Lung (tissue), 11 donors: ENCODE measurements at regions not wholly inside any gene's neighbourhood (a gene's known extent, or its start where the extent isn't known, plus 50 kb on each side); places are given as distances from the start of the nearest gene placed in this dataset.
A peak's percentile ranks its signal among the peaks of the same experiment; 100 is the strongest.
"Not testable (repeated sequence)": the region's sequence is repeated elsewhere in the genome, so short reads cannot be mapped to it uniquely, and the experiment has no call there.

Source experiments
- ATAC-seq: fragments of 200-7000 bp; cut with Tn5 transposase; one replicate; pipeline ENCODE4 v1.9.1; 2020; ENCODE audit warnings: moderate number of reproducible peaks; ENCODE audit not compliant: insufficient read depth, low FRiP score
- DNase-seq, 3 donors: peaks; one replicate each; pipeline ENCODE4 v3.0.0-alpha.2; 2013 to 2017
- H3K27ac ChIP-seq, 2 donors: one replicate each; pipeline ENCODE4 v1.5.1; 2013; ENCODE audit warnings: mild to moderate bottlenecking in 2 of 2, moderate library complexity in 2 of 2, control low read depth in 1 of 2, inconsistent platforms in 1 of 2, low read depth in 1 of 2, low read length in 1 of 2
- H3K27me3 ChIP-seq, 3 donors: one replicate each; pipeline ENCODE4 v1.5.1; 2013; ENCODE audit warnings: low read length in 2 of 3; ENCODE audit not compliant: control insufficient read depth in 3 of 3, insufficient read depth in 3 of 3
- H3K36me3 ChIP-seq, 4 donors: one replicate each; pipeline ENCODE4 v1.5.1; 2013; ENCODE audit warnings: low read length in 4 of 4, mild to moderate bottlenecking in 1 of 4, moderate library complexity in 1 of 4; ENCODE audit not compliant: control insufficient read depth in 4 of 4, insufficient read depth in 4 of 4
- H3K4me1 ChIP-seq, 5 donors: one replicate each; pipeline ENCODE4 v1.5.1; 2013; ENCODE audit warnings: low read length in 5 of 5, mild to moderate bottlenecking in 2 of 5, moderate library complexity in 1 of 5; ENCODE audit not compliant: control insufficient read depth in 5 of 5, insufficient read depth in 5 of 5
- H3K4me3 ChIP-seq: one replicate; pipeline ENCODE4 v1.5.1; 2013; ENCODE audit warnings: mild to moderate bottlenecking, control low read depth, moderate library complexity
- H3K9ac ChIP-seq, 2 donors: one replicate each; pipeline ENCODE4 v1.5.1; 2013; ENCODE audit warnings: low read length in 2 of 2, control low read depth in 1 of 2; ENCODE audit not compliant: insufficient read depth in 1 of 2
- H3K9me3 ChIP-seq, 4 donors: one replicate each; pipeline ENCODE4 v1.5.1; 2013; ENCODE audit warnings: low read length in 3 of 4, mild to moderate bottlenecking in 1 of 4, moderate library complexity in 1 of 4; ENCODE audit not compliant: control insufficient read depth in 4 of 4, insufficient read depth in 3 of 4
- WGBS, 2 donors: extraction: QIAGEN DNeasy Blood & Tissue Kit; methylation state at CpG; one replicate each; pipeline ENCODE4 v1.1.7; 2013; 5-methylcytosine and 5-hydroxymethylcytosine counted together
- TF ChIP-seq, protein P1 (sequence below): IDR thresholded peaks from 2 replicates; pipeline ENCODE4 v1.5.1; 2012; ENCODE audit warnings: mild to moderate bottlenecking; ENCODE audit errors: control extremely low read depth, extremely low read depth
- donor health status: control.
- donor health status: control.
- donor health status: Bipolar disorder and iron deficiency.
- donor health status: healthy.
- donor health status: DM: yes; HTN: yes; CAD: no.

DNA sequence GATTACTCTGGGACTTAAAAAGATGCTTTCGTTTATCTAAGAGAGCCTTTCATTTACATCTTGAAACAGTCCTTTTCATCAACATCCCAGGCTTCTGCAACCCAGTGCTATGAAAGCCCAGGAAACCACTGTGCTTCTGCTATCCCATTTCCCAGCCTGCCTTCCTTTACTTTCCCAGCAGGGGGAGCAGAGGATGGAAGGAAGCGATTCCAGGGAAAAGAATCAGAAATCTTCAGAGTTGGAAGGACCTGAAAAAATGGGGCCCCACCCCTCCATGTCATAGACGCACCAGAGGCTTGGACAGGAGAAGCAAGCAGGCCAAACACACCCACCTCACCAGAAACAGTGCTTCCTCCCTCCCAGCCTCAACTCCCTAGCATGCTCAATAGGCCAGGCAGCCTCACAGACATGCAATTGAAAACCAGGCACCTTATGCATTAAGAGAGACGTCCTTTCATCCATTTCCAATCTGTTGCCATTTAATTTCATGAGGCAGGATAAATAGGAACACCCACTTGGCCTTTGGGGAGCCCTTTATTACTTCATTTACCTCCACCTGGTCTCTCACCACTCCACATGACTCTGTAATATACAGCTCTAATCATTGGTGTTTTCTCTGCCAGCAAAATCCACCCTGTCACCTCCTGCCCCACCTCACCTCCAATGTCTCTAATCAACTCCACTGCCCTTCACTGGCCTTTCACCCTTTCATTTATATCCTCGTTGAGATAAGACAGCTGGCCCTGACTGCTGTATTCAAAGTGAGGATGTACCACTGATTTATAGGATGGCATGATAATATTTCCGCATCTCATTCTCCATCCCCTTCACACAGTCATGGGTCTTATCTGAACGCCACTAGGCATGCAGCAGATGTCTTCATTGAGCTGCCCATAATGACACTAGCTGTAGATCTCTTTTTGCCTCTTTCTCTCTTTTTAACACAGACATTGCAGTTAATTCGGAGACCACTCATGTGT is 583.9 kb downstream of the NTRK3 start:
- Histone ChIP-seq H3K9me3 (peaks cover 0 to 4% (median 2%) of the 10 kb centered on the region in 4 donors), H3K9ac (no peak overlapping the region), H3K4me1 (no peaks in the 10 kb centered on the region), H3K27me3 (no peaks in the 10 kb centered on the region), H3K36me3 (no peaks in the 10 kb centered on the region), H3K27ac (no peak overlapping the region), H3K4me3 (no peak overlapping the region)
- DNase-seq = peak in 2 of 3 donors; percentile 35
- no peak for ATAC-seq
- WGBS, 2 donors = 54 to 61% methylated on average over 8 of the region's 8 CpGs
- TF ChIP-seq, protein P1, sequence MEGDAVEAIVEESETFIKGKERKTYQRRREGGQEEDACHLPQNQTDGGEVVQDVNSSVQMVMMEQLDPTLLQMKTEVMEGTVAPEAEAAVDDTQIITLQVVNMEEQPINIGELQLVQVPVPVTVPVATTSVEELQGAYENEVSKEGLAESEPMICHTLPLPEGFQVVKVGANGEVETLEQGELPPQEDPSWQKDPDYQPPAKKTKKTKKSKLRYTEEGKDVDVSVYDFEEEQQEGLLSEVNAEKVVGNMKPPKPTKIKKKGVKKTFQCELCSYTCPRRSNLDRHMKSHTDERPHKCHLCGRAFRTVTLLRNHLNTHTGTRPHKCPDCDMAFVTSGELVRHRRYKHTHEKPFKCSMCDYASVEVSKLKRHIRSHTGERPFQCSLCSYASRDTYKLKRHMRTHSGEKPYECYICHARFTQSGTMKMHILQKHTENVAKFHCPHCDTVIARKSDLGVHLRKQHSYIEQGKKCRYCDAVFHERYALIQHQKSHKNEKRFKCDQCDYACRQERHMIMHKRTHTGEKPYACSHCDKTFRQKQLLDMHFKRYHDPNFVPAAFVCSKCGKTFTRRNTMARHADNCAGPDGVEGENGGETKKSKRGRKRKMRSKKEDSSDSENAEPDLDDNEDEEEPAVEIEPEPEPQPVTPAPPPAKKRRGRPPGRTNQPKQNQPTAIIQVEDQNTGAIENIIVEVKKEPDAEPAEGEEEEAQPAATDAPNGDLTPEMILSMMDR = no peak

DNA sequence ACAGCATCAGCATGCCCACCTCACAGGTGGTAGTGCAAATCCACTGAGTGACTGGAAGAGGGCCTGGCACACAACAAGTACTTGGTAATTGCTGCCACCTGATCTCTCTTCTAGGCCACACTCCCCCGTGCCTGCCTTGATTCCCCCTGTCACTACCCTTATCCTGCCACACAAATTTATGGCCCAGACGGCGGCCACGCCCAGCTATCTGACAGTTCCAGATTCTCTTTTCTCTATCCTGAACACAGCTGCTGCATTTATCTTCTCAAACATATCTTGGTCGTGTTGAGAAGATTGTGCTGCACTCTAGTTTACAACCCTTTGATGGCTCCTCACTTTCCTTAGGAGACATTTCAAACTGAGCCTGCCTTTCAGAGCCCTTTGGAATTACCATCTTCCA is 585.2 kb downstream of the NTRK3 start:
- H3K27ac ChIP-seq = no peak overlapping the region
- H3K36me3 ChIP-seq = no peaks in the 10 kb centered on the region
- peaks cover 0 to 5% (median 1%) of the 10 kb centered on the region in 4 donors for H3K9me3 ChIP-seq
- no peak overlapping the region for H3K9ac ChIP-seq
- no peaks in the 10 kb centered on the region for H3K27me3 ChIP-seq
- ATAC-seq (no peak), DNase-seq (no peak)
- no peak overlapping the region for H3K4me3 ChIP-seq
- H3K4me1 ChIP-seq = no peaks in the 10 kb centered on the region
- WGBS, 2 donors = 57 to 71% methylated on average over 5 of the region's 5 CpGs
- TF ChIP-seq, protein P1 = no peak

DNA sequence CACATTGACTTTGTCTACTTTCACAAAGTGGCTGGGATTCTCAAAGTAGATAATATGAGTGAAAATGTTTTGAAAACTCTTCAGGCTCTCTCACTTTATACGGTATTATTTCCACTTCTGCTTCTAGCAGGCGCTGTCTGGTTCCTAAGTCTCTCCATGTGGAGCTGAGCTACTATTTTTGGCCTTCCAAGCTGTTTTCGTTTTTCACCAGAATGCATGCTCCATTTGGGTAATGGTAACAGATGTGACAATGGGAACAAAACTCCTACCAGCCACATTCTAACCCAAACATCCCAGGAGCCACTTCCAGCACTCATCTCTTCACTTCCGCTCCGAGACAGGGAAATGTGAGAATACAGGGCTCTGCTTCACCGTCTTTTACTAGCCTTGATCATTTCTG is 586.7 kb downstream of the NTRK3 start:
- TF ChIP-seq, protein P1 = no peak
- DNase-seq = no peak
- no peak for ATAC-seq
- Histone ChIP-seq H3K27me3 (no peaks in the 10 kb centered on the region), H3K36me3 (no peaks in the 10 kb centered on the region), H3K9me3 (peaks cover 0 to 5% (median 1%) of the 10 kb centered on the region in 4 donors), H3K4me3 (no peak overlapping the region), H3K4me1 (no peaks in the 10 kb centered on the region), H3K9ac (no peak overlapping the region), H3K27ac (no peak overlapping the region)
- WGBS, 2 donors = 80 to 85% methylated on average over 6 of the region's 6 CpGs

DNA sequence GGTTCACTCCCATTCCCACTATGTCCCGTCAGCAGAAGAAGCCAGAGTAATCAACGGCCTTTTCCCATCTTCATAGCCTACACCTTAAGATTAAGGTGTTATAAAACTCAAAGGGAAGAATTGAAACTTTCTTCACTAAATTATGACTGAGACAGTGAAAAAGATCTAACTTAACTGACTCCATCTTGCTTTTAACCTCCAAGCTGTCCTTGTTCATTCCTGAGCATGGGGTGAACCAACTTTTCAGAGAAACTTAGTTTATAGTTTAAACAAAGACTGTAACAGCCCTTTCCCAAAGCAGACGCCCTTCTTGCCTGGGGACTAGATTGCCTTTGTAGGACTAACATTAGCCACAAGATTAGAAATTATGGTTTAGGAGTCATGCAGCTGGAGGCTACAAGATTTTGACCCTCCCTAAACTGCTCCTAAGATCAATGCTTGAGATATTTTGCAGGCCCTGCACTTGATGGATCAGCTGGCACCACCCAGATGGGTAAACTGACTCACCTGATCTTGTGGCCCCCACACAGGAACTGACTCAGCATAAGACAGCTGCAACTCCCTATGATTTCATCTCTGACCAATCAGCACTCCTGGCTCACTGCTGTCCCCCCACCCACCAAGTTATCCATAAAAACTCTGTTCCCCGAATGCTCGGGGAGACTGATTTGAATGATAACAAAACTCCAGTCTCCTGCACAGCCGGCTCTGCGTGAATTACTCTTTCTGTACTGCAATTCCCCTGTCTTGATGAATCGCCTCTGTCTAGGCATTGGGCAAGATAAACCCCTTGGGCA is 587.6 kb downstream of the NTRK3 start:
- H3K27me3 ChIP-seq, H3K9me3 ChIP-seq, H3K4me3 ChIP-seq, H3K27ac ChIP-seq, H3K4me1 ChIP-seq, ATAC-seq, H3K36me3 ChIP-seq, H3K9ac ChIP-seq, DNase-seq: not testable (repeated sequence)
- WGBS, 2 donors = 94% methylated on average over 8 of the region's 8 CpGs
